ENCODE measurements at regions not wholly inside any gene's neighbourhood (a gene's known extent, or its start where the extent isn't known, plus 50 kb on each side); places are given as distances from the start of the nearest gene placed in this dataset.
"Not testable (repeated sequence)": the region's sequence is repeated elsewhere in the genome, so short reads cannot be mapped to it uniquely, and the experiment has no call there.

DNA sequence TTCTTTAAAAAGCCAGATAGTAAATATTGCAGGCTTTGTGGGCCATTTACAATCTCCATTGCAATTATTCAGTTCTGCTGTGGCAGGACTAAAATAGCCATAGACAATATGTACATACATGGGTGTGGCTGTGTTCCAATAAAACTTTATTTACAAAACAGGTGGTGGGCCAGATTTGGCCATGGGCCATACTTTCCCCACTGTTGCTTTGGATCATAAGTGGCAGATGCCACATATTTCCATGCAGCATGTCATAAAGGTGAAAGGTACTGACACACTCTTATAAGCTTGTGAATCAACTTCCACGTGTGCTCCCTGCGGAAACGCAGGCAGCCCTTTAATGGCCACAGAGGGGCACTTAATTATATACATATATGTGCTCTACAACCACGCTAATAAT, 244.4 kb upstream of the FOXN3 start:
- no peak for DNase-seq (ENCODE audit: low read depth in 1 of 2, low spot score in 1 of 2)

DNA sequence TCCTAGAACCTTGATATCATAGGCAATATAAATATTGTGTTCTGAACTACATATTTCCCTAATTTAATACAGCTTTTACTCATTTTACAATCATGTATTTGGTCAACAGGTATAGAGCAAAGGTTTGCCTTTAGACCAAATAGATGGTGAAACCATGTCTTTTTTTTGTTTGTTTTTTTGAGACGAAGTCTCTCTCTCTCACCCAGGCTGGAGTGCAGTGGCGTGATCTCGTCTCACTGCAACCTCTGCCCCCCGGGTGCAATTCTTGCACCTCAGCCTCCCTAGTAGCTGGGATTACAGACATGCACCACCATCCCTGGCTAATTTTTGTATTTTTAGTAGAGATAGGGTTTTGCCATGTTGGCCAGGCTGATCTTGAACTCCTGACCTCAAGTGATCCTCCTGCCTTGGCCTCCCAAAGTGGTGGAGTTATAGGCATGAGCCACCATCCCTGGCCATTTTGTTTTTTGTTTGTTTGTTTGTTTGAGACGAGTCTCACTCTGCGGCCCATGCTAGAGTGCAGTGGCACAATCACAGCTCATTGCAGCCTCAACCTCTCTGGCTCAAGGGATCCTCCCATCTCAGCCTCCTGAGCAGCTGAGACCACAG, 243.7 kb upstream of the FOXN3 start:
- DNase-seq (ENCODE audit: low read depth in 1 of 2, low spot score in 1 of 2), result not testable (repeated sequence)

DNA sequence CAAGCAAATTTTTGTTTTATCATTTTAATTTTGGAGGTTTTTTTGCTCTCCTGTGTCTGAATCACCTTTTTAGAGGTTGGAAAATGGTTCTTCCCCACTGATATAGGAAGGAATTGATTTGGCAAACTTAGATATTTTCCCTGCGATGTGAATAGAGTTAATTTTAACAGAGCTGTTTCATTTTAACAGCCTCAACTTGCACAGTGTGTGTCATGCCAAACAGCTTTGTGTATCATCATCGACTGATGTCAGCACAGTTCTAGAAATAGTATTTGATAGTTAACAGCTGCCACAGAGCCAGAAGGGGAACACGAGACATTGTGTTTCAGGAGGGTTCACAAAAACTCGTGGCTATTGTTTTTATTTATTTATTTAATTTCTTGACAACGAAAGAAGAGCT, 243.1 kb upstream of the FOXN3 start:
- no peak for DNase-seq (ENCODE audit: low read depth in 1 of 2, low spot score in 1 of 2)

DNA sequence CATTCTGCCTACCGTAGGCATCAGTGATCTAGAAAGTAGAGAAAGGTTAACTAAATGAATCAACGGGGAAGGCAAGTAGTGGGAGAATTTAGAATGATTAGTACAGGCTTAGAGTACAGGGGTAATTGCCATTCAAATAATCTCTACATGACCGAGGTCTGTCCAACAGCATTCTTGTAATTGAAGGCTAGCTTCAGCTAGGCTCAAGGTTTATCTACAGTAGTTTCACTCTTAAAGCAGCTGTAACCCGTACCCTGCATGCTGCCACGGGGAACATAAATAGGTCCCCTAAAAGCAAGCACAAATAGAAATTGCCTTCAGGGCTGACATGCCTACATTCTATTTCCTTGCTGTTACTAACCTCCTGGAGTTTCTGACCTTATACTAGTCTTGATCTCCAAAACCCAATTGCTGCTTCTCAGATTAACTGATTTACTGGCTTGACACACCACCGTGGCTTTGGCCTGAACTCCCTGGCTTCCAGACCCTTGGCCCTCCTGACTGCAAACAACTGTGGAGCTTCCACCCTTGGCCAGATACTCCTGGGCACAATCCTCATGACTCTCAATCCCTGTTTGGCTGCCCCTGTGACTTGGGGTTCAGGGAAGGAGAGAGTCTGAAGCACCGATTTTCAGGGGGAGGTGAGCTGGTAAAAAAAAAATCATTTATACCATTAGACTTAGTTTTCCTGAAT, 242.1 kb upstream of the FOXN3 start:
- no peak for DNase-seq (ENCODE audit: low read depth in 1 of 2, low spot score in 1 of 2)

DNA sequence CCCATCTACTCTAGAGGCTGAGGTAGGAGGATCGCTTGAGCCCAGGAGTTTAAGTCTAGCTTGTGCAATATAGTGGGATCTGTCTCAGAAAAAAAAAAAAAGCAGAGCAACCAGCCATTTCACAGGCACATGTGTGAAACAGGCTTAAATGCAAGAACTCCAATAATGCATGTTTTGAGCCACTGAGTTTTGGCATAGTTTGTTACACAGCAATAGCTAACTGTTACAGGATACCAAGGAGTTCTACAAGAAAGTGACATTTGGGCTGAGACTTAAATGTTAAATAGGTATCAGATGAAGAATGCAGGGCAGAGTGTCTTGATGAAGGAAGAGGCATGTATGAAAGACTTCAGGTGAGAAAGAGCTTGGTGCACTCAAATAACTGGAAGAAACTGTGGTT, 240.0 kb upstream of the FOXN3 start:
- DNase-seq (ENCODE audit: low read depth in 1 of 2, low spot score in 1 of 2), result no peak

DNA sequence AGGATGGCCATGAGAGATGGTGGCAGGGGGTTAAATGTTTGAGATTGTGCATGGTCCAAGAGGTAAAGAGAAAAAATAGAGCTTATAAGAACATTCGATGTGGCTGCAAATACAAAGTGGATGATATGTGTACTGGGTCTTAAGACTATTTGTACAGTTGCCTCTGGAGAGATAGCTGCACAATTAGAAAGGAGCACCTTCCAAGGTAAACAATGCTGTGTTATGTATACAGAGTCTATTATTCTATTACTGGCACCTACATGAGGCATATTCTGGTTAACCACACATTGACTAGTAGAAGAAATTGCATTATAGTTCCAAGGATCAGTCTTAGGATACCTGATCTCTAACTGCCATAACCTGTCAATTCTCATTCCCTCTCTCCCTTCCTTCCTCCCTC, 238.0 kb upstream of the FOXN3 start:
- DNase-seq (ENCODE audit: low read depth in 1 of 2, low spot score in 1 of 2), result no peak

DNA sequence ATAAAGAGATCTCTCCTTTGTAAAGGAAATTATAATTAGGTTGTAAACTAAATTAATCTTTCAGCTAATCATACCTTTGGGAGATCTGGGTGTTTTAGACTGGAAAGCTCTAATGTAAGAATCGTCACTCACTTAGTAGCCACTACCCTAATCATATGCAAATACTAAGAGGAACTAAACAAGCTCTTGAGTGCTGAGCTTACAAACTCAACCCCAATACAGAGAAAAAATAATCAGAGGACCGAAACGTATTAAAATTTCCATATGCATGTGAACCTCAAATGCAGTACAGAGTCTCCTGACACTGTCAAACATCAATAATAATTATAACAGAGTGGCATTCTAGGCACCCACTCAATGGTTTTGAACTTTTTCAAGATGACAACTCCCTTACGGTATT, 235.3 kb upstream of the FOXN3 start:
- DNase-seq (ENCODE audit: low read depth in 1 of 2, low spot score in 1 of 2), result no peak

DNA sequence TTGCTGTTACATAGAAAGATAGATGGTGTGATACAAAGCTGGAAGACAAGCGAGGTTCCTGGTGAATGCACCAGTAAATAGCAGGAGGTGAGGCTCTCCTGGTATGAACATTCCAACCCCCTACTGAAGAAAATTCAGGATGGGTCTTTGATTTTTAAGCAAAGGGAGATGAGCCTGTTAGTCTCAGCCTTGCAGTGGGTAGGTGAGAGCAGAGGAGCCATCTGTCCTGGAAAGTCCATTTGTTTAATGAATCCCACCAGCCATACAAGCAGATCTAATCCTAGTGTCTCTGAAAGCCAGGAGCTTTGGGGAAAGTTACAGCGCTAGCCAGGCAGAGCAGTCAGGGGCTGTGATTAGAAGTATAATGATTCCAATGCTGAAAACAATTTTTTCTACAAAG, 234.8 kb upstream of the FOXN3 start:
- DNase-seq (ENCODE audit: low read depth in 1 of 2, low spot score in 1 of 2), result no peak

DNA sequence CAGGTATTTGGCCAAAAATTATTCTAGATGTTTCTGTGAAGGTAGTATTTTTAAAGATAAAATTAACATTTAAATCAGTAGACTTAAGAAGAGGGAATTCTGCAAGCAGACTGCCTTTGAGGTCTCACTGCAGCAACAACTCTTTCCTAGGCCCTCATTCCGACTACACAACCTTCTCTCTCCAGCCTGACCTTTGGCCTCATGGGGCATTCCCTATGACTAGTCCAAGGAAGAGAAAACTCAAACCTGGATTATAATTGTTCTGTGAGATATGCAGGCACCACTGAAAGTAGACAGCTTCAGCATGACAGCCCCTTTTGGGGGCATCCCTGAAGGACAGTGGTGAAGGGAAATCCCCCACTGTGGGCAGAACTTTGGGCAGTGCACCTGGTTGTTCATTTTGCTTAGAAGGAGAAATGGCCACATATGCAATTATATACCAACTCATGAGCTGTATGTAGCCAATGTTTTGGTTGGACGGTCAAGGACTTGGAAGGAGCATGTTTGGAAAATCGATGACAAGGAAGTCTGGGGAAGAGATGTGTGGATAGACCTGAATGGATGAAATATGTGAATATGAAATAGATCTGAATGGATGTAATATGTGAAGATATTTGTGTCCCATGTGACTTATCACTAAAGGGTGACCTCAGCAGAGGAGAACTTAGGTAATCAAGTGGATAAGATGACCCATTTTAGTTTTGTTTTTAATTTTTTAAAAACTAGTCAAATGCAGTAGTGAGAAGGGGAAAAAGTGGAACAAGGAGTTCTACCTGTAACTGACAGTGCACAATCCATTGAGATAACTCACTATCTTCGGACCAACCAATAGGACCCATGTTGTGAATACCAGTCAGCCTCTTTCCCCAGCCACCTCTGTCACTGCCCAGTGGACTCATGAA, 233.3 kb upstream of the FOXN3 start:
- DNase-seq (ENCODE audit: low read depth in 1 of 2, low spot score in 1 of 2), result no peak

DNA sequence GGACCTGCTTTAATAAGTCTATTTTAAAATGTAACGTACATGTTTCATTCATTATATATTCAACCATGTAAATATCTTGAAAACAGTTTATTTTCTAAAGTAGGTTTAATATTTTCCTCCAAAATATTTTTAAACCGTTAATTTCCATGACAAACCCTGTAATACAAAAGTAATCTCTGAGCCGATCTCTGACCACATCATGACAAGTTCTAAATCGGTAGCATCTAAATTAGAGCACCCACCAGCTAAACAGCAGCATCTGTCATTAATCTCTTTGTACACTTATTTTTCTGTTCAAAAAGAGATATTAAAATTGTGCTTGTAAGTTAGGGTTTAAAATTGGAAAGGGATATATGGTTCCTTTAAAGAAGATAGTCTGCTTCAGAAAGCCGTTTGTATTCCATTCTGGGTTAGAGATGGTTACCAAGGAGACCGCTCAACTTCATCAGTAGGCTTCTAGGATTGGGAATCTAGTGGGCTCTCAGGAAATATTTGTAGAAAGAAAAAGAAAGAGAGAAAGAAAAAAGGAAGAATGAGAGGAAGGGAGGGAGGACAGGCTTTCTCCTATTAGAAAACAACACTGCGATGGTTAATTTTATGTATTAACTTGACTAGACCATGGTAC, 232.5 kb upstream of the FOXN3 start:
- no peak for DNase-seq (ENCODE audit: low read depth in 1 of 2, low spot score in 1 of 2)

DNA sequence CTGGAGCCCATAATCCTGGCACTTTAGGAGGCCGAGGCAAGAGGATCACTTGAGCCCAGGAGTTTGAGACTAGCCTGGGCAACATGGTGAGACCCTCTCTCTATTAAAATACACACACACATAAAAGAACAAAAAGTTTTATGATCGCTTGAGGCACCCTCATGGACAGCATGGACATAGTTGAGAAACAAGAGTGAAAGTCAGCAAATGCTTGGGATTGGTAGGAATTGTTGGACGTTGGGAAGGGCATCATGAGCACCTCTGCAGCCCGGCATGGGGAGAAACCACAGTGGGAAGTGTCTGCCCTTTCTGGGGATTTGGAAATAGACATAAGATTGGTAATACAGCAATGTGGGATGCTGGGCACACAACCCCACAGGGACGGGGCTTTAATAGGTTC, 231.9 kb upstream of the FOXN3 start:
- no peak for DNase-seq (ENCODE audit: low read depth in 1 of 2, low spot score in 1 of 2)

DNA sequence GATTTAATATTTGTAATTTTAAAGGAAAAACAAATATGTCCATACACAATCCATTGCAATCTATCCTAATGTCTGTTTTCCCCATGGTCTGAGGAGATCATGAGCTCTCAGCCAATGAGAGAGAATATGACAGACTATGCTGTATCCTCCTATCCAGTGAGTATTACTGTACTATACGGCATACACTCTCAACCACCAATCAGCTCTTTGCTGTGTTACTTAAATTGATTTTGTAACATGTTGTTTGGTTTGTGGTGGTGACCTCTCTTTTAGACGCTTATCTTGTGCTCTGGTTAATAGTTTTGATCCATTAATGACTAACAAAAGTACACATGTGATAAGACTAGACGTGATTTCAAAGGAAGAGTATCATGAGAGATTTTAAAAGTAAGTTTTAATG, 231.5 kb upstream of the FOXN3 start:
- DNase-seq (ENCODE audit: low read depth in 1 of 2, low spot score in 1 of 2), result no peak

DNA sequence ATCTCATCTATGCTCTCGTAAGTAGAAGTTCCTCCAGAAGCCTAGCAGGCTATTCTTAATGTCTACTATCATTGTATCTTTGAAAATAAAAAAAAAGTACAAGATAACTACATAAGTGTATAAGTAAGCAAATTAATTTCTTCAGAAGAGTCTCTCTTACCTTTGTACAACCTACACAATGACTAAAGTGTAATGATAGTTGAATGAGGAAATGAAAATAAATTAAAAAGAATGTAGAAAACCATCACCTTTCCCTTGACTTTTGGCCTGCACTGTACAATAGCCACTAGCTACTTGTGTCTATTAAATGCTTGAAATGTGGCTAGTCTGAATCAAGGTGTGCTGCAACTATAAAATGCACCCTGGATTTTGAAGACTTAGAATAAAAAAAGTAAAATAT, 229.9 kb upstream of the FOXN3 start:
- DNase-seq (ENCODE audit: low read depth in 1 of 2, low spot score in 1 of 2), result no peak

DNA sequence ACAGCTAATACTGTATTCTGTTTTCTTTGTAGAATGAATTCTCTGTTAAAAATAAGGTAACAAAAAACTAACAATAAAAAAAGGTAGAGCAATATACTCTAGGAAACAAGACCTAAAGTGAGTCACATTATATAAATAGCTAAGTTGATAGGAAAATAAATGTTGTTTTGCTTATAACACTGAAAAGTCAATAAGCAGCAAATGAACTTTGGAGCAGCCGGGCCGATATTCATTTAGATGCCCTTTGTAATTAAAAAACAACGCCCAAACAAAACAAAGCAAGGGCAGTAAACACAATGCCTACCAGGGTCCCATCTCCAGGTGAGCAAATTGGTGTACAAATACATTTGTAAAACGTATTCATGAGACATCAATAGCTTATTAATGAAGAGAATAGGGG, 227.6 kb upstream of the FOXN3 start:
- DNase-seq (ENCODE audit: low read depth in 1 of 2, low spot score in 1 of 2), result no peak

DNA sequence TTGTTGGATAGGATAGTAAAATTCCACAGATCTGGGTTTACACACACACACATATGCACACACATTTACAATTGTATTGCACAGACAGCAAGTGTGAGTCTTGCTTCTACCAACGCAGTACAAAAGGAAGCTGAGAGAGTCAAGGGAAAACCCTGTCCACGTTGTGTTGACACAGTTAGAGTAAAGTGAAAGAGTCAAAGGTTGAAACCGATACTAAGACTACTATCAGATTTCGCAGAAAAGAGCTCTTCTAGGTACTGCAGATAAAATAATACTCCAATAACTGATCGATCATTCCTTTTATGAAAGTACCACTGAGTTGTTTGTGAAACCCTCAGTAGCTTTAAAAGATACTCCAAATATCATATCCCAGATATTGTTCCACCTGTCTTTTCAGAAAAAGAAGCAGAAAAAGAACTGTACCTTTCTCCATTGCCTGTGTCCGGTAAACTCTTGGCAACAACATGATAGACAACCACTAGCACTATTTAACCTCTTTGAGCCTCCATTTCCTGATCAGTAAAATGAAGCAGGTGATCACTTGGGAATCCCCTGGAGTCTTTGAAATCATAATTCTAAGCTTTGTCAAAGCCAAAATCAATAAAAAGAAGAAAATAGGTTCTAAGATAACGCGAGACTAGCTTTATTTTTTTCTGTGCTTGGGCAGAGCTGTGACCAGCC, 224.6 kb upstream of the FOXN3 start:
- DNase-seq (ENCODE audit: low read depth in 1 of 2, low spot score in 1 of 2), result no peak

DNA sequence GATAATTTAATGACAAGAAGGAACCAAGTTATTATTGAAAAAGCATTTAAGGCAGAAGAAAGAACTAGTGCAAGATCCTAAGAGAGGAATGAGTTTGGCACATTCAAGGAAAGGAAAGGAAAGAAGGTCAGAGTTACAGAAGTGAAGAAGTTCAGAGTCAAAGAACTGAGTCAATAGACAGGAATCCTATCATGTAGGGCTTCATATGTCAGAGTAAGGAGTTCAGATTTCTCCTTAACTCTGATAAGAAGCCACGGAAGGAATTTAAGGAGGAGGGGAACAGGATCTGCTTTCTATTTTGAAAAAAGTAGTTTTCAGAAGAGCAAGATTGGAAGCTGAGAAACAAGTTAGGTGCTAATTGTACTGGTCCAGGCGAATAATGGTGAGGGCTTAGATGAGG, 223.1 kb upstream of the FOXN3 start:
- no peak for DNase-seq (ENCODE audit: low read depth in 1 of 2, low spot score in 1 of 2)

DNA sequence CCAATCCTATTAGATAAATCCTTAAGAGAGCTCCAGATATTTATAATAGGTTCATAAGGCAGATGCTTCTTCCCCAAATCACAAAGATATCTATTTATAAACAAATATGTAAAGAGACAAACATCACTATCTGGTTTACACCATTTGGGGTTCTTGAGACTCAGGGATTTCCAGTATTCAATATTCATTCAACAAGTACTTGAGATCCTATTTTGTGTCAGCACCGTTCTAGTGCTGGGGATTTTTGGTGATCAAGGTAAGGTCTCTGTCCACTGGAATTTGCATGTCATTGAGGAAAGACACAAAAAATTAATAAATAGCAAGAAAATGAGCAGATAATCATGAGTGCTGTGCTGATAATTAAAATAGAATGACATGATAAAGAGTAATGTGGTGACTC, 222.7 kb upstream of the FOXN3 start:
- DNase-seq (ENCODE audit: low read depth in 1 of 2, low spot score in 1 of 2), result no peak

DNA sequence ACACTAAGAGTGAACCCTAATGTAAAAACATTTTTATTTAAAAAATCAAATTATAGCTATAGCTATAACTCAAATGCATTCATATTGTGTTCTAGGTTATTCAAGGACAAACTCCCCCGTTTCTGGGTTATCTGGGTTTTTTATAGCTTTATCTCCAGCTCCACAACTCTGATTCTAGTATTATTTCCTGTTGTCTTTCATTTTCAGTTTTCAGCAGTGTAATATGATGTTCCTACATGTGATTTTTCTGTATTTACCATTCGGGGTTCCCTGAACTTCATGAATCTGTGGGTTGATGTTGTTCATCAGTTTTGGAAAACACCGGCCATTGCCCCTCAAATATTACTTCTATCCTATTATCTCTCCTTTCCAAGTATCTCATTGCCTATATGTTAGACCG, 221.9 kb upstream of the FOXN3 start:
- DNase-seq (ENCODE audit: low read depth in 1 of 2, low spot score in 1 of 2), result no peak

DNA sequence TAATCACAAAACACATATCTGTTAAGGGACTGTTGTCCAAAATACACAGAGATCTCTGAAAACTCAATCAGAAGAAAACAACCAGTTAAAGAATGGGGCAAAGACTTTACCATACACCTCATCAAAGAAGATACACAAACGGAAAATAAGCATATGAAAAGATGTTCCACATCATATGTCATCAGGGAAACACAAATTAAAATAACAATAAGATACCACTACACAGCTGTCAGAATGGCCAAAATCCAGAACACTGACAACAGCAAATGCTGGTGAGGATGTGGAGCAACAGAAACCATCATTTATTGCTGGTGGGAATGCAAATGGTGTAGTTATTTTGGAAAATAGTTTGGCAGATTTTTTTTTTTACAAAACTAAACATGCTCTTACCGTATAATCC, 220.5 kb upstream of the FOXN3 start:
- no peak for DNase-seq (ENCODE audit: low read depth in 1 of 2, low spot score in 1 of 2)

DNA sequence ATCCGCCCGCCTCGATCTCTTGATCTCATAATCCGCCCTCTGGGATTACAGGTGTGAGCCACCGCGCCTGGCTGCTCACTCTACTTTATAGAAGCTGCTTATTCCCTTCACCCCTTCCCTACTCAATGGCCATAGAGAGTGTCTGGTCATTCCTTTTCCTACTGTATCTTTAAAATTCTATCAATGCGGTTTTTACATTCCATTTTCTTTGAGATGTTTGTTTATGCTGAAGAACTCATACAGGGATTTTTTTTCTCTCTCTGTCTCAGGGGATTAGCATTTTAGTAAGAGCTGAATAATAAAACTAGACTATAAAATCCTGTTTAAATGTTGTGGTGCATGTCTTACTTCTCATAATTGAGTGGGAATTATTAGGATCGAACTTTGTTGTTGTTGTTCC, 218.6 kb upstream of the FOXN3 start:
- no peak for DNase-seq (ENCODE audit: low read depth in 1 of 2, low spot score in 1 of 2)

DNA sequence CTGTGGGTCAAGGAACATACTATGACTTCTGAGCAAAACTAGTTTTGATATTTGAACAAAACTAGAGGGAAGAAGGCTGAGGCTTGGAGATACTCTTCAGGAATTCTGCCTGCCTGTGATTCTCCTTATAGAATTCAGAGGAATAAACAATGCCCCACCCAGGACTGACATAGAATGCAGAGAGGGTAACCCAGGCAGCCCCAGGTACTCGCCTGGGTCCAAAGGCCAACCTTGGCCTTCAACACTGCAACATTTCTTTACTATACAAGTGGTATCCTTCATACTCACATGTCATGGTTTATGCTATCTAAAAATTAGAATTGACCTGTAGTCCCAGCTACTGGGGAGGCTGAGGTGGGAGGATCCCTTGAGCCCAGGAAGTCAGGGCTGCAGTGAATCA, 217.0 kb upstream of the FOXN3 start:
- DNase-seq (ENCODE audit: low read depth in 1 of 2, low spot score in 1 of 2), result no peak
